ENCODE measurements at regions not wholly inside any gene's neighbourhood (a gene's known extent, or its start where the extent isn't known, plus 50 kb on each side); places are given as distances from the start of the nearest gene placed in this dataset.

DNA sequence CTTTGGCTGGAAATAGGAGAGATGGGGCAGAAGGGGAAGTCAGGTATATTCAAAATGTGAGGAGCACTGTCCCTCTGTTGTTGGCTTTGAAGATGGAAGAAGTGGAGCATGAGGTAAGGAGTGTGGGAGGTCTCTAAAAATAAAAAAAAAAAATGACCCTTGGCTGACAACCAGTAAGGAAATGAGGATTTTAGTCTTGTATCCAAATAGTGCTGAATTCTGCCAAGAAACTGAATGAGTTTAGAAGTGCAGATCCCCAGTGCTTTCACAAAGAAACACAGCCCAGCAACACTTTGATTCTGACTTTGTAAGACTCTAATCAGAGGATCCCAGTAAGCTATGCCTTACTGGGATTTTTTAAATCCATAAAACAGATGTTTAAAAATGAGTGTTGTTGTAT lies 367.9 kb downstream of the CYLC2 start:
- ChIA-PET CTCF (no interaction called here), POLR2A (no interaction called here)
- no peak for DNase-seq (ENCODE audit: extremely low spot score)
- TF ChIP-seq, protein P1, sequence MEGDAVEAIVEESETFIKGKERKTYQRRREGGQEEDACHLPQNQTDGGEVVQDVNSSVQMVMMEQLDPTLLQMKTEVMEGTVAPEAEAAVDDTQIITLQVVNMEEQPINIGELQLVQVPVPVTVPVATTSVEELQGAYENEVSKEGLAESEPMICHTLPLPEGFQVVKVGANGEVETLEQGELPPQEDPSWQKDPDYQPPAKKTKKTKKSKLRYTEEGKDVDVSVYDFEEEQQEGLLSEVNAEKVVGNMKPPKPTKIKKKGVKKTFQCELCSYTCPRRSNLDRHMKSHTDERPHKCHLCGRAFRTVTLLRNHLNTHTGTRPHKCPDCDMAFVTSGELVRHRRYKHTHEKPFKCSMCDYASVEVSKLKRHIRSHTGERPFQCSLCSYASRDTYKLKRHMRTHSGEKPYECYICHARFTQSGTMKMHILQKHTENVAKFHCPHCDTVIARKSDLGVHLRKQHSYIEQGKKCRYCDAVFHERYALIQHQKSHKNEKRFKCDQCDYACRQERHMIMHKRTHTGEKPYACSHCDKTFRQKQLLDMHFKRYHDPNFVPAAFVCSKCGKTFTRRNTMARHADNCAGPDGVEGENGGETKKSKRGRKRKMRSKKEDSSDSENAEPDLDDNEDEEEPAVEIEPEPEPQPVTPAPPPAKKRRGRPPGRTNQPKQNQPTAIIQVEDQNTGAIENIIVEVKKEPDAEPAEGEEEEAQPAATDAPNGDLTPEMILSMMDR (IDR thresholded peaks at IDR 0.05; ENCODE audit: control extremely low read depth, extremely low read depth, low read depth, missing control alignments) = no peak

DNA sequence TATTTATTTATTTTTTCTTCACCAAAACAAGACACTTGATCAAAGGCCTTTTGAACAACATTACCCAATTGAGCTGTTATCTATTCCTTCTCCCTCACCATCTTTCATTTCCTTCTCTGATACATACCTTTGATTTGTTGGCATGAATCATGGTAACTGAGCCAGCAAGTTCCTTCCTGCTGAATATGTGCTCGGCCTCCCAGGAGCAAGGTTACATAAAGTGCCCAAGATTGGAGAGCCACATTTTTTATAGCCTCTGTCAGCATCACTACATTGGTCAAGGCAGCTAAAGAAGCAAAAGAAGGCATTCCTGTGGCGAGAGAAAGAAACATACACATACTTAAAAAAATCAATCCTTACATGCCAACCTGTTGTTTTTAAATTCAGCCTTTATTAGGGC lies 369.6 kb downstream of the CYLC2 start:
- no peak for DNase-seq (ENCODE audit: extremely low spot score)
- TF ChIP-seq, protein P1 (IDR thresholded peaks at IDR 0.05; ENCODE audit: control extremely low read depth, extremely low read depth, low read depth, missing control alignments) = no peak
- ChIA-PET POLR2A (no interaction called here), CTCF (no interaction called here)

DNA sequence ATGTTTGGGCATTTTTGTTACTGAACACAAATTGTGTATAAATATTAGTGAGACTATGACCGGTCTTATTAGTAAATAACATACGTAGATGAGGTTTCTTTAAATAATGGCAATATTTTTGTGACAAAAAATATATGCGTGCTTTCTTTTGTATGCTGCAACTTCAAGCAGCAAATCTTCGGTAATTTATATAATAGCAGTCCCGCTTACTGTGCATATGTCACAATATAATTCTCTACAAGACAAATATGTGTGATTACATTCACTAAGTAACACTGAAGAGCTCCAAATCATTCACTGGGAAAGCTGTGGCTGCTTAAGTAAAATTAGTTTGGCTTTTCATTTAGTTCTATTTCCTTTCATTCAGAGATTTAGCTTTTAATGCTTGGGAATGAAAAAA lies 376.0 kb downstream of the CYLC2 start:
- DNase-seq (ENCODE audit: extremely low spot score) = no peak
- CTCF ChIA-PET = no interaction called here
- POLR2A ChIA-PET = no interaction called here
- TF ChIP-seq, protein P1 (IDR thresholded peaks at IDR 0.05; ENCODE audit: control extremely low read depth, extremely low read depth, low read depth, missing control alignments) = no peak

DNA sequence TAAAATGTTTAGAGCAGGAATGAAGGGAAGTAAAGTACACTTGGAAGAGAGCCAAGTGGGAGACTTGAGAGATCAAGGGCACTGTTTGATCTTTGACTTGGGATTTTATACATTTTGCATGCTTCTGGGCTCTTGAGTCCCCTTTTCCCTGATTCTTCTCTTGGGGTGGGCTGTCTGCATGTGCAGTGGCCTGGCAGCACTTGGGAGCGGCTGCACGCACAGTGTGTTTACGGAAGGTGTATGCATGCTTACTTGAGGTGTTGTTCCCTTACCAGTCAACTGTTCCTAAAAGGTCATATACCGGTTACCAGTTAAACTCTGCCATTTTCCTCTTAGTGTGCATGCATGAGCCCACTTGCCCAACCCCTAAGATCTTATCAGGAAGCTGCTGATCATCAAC lies 377.7 kb downstream of the CYLC2 start:
- ChIA-PET CTCF (no interaction called here), POLR2A (no interaction called here)
- TF ChIP-seq, protein P1 (IDR thresholded peaks at IDR 0.05; ENCODE audit: control extremely low read depth, extremely low read depth, low read depth, missing control alignments) = no peak
- DNase-seq (ENCODE audit: extremely low spot score) = no peak

DNA sequence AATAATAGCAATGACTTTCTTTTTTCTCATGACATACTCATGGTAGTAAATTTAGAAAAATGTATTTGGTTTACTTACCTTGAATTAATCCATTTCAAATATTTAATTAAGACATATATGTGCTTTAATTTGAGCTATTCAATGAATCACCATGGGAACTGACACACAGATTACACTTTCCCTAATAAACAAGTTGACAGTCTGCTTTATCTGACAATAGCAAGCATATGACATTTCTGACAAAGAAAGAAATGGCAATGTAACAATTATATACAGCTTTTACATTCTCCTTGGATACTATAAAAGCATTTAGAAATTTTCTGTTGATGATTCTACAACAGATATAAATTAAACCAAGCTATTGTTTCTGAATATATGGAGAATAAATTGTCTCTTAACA lies 382.5 kb downstream of the CYLC2 start:
- CTCF ChIA-PET = interaction anchor here (2.2 kb wide), 1 partner anchor 20 kb away, joined by 9 read pairs; no protein-coding TSS in a partner anchor
- TF ChIP-seq, protein P1 (IDR thresholded peaks at IDR 0.05; ENCODE audit: control extremely low read depth, extremely low read depth, low read depth, missing control alignments) = no peak
- DNase-seq (ENCODE audit: extremely low spot score) = no peak
- POLR2A ChIA-PET = no interaction called here

DNA sequence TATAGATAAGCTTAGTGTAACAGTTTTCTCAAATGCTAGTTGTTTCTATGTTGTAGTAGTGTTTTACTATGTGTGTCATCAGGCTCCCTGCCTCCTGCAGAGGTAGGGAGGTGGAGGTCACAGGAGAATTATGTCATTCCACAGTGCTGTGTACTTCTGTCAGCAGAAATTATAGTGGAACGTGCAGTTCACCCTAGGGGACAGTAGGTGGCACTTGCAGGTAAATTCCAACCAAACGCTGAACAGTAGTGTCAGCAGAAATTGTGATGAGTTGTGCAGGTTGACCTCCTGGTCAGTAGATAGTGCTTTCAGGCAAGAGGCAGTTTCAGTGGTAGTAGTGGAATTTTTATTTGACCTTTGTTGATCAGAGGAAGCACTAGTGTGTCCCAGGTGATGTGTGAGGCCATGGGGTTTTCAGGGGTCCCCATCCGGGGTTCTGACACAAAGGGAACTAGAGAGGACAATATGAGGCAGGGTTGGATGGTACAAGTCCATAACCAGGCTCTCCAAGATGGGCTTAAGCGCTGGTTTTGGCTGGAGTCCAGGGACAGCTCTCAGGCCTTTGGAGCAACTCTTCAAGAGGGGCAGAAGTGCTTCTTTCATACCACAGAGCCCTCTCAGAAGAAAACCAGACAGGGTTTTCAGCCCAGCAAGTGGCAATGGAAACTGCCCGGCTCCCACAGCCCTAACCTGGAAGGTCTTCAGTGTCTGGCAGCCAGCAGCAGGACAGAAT lies 402.9 kb downstream of the CYLC2 start:
- CTCF ChIA-PET = interaction anchor here (0.8 to 2.8 kb wide), 11 partner anchors 11 to 1348 kb away, joined by 3 to 10 read pairs (median 3); no protein-coding TSS in a partner anchor
- peak; percentile 27 for DNase-seq (ENCODE audit: extremely low spot score)
- TF ChIP-seq, protein P1 (IDR thresholded peaks at IDR 0.05; ENCODE audit: control extremely low read depth, extremely low read depth, low read depth, missing control alignments) = peak; percentile 77

More for the DNA sequence above, 402.9 kb downstream of the CYLC2 start:
- POLR2A ChIA-PET = no interaction called here

All from GM10248 (cell line).